GM23248 (cell line): ENCODE measurements at regions not wholly inside any gene's neighbourhood (a gene's known extent, or its start where the extent isn't known, plus 50 kb on each side); places are given as distances from the start of the nearest gene placed in this dataset. TPM values are rescaled to one million over a fixed set of nuclear protein-coding genes. Genes with fewer than 3 reads are reported as not detected.

Experiments used
- DNase-seq: peaks from one replicate; pipeline ENCODE4 v3.0.0-alpha.2; 2015
- H2AFZ ChIP-seq: fragments of 200-600 bp; sonication (generic); 2 replicates; pipeline ENCODE4 v1.6.1; 2016; ENCODE audit warnings: antibody characterized with exemption
- H3F3A ChIP-seq: fragments of 200-600 bp; sonication (generic); 2 replicates; pipeline ENCODE4 v1.6.1; 2016; ENCODE audit warnings: mild to moderate bottlenecking, antibody characterized with exemption, mixed run types; ENCODE audit not compliant: insufficient read depth
- H3K27ac ChIP-seq: fragments of 200-600 bp; sonication (generic); 2 replicates; pipeline ENCODE4 v1.5.1; 2016; ENCODE audit warnings: mild to moderate bottlenecking
- H3K27me3 ChIP-seq: fragments of 200-600 bp; sonication (generic); replicated peaks from 2 replicates; pipeline ENCODE4 v1.6.1; 2016; ENCODE audit warnings: mild to moderate bottlenecking; ENCODE audit not compliant: insufficient read depth
- H3K36me3 ChIP-seq: fragments of 200-600 bp; sonication (generic); 2 replicates; pipeline ENCODE4 v1.6.1; 2016; ENCODE audit warnings: low read depth, mild to moderate bottlenecking
- H3K4me1 ChIP-seq: fragments of 200-600 bp; sonication (generic); 2 replicates; pipeline ENCODE4 v1.6.1; 2016; ENCODE audit warnings: mild to moderate bottlenecking; ENCODE audit not compliant: insufficient read depth
- H3K4me2 ChIP-seq: fragments of 200-600 bp; sonication (generic); one replicate; pipeline ENCODE4 v1.6.1; 2016; ENCODE audit warnings: mild to moderate bottlenecking; ENCODE audit not compliant: unreplicated experiment
- H3K4me3 ChIP-seq: fragments of 200-600 bp; sonication (generic); 2 replicates; pipeline ENCODE4 v1.5.1; 2016; ENCODE audit warnings: mild to moderate bottlenecking
- H3K79me2 ChIP-seq: fragments of 200-600 bp; sonication (generic); 2 replicates; pipeline ENCODE4 v1.6.1; 2016; ENCODE audit warnings: mild to moderate bottlenecking; ENCODE audit not compliant: insufficient read depth
- H3K9ac ChIP-seq: fragments of 200-600 bp; sonication (generic); 2 replicates; pipeline ENCODE4 v1.6.1; 2016; ENCODE audit warnings: mild to moderate bottlenecking
- H3K9me2 ChIP-seq: fragments of 200-600 bp; sonication (generic); 2 replicates; pipeline ENCODE4 v1.6.1; 2016; ENCODE audit warnings: mixed run types, mild to moderate bottlenecking, moderate library complexity; ENCODE audit not compliant: insufficient read depth
- H3K9me3 ChIP-seq: fragments of 200-600 bp; sonication (generic); one replicate; pipeline ENCODE4 v1.6.1; 2017; ENCODE audit warnings: low read depth
- H4K20me1 ChIP-seq: fragments of 200-600 bp; sonication (generic); 2 replicates; pipeline ENCODE4 v1.6.0; 2016; ENCODE audit not compliant: insufficient read depth
- EZH2 ChIP-seq: fragments of 200-600 bp; sonication (generic); IDR thresholded peaks from 2 replicates; pipeline ENCODE4 v1.6.1; 2018; ENCODE audit warnings: antibody characterized with exemption, mild to moderate bottlenecking; ENCODE audit not compliant: insufficient read depth, poor library complexity, severe bottlenecking
- EZH2phosphoT487 ChIP-seq: fragments of 200-600 bp; sonication (generic); IDR thresholded peaks from 2 replicates; pipeline ENCODE4 v1.6.1; 2018; ENCODE audit warnings: antibody characterized with exemption, moderate library complexity, mild to moderate bottlenecking, low read depth; ENCODE audit not compliant: insufficient read depth
- WGBS, 2 experiments: methylation state at CpG; one replicate each; pipeline ENCODE4 v1.1.6; 2015 to 2017; ENCODE audit warnings: low lambda C conversion rate in 2 of 2, low coverage in 1 of 2; ENCODE audit errors: missing lambda C conversion rate in 2 of 2; 5-methylcytosine and 5-hydroxymethylcytosine counted together
- in situ Hi-C: fragments of 300-500 bp; cut with MboI; formaldehyde crosslinking; loops from 2 replicates; pipeline ENCODE4 v1.15.0; 2020
- small RNA-seq: library from RNA; depleted of rRNA; stranded (forward); fragments of <200 nt; gene quantifications from one replicate; pipeline ENCODE3, GENCODE V24; 2014; ENCODE audit warnings: low read depth, low replicate concordance

DNA sequence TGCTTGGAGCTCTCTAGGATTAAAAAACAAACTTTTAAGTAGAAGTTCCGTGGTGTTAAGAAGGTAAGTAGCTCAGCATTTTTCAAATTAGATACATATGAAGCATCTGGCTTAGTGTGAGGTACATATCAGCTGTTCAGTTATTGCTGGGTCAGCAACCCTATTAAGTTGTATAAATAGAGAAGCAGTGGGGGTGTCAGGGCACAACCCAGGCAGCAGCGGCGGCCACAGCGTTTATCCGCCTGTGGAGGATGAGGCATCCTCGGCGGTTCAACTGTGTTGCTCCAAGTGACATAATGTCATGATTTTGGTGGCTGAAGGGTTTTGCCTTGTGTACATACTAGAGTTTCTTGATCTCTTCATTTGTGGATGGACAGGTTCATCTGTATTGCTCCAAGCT, 54.6 kb upstream of the KIF5B start:
- no peaks in the 10 kb centered on the region for H4K20me1 ChIP-seq
- H3K9me2 ChIP-seq, result no peaks in the 10 kb centered on the region
- no peak overlapping the region for H3K27ac ChIP-seq
- whole genome bisulfite sequencing, 2 experiments, result 87 to 88% methylated on average over 7 of the region's 7 CpGs
- no peak overlapping the region for H3K4me3 ChIP-seq
- no peaks in the 10 kb centered on the region for H3K9me3 ChIP-seq
- no peaks in the 10 kb centered on the region; the same call in 1 of the 2 replicates for H3K27me3 ChIP-seq
- peaks cover 12% of the 10 kb centered on the region for H3K4me1 ChIP-seq
- H2AFZ ChIP-seq, result no peak overlapping the region
- no peak overlapping the region for H3K9ac ChIP-seq
- in situ Hi-C loops, result no loop called here
- no peak for DNase-seq
- TF ChIP-seq EZH2phosphoT487, result no peak
- no peak for TF ChIP-seq EZH2
- H3K4me2 ChIP-seq, result no peak overlapping the region
- H3F3A ChIP-seq, result peaks cover 9% of the 10 kb centered on the region
- no peaks in the 10 kb centered on the region for H3K36me3 ChIP-seq
- no peaks in the 10 kb centered on the region for H3K79me2 ChIP-seq

DNA sequence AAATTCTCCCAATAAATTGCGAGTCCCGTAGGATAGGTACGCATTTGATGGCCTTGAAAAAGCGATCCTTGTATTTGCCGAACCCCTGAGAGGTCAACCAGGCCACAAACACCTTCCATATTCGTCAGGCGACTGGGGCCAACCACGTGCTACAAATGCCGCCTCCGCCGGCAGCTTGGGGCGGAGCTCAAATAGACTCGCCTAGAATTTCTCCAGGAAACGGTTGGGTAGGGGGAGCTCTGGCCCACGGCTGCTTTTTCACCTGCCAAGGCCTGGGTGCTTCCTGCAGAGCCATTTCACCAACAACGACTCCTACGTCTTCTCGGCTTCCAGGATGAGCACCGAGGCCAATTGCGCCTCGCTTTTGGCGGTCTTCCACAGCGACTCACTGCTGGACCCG, 53.4 kb upstream of the KIF5B start:
- H3K4me1 ChIP-seq, result peaks cover 12% of the 10 kb centered on the region
- no peaks in the 10 kb centered on the region for H4K20me1 ChIP-seq
- no peaks in the 10 kb centered on the region for H3K9me2 ChIP-seq
- no peak overlapping the region for H3K4me2 ChIP-seq
- H3K79me2 ChIP-seq, result no peaks in the 10 kb centered on the region
- no peak overlapping the region for H3K9ac ChIP-seq
- 83 to 85% methylated on average over 24 of the region's 24 CpGs for WGBS, 2 experiments
- H3K9me3 ChIP-seq, result no peaks in the 10 kb centered on the region
- in situ Hi-C loops, result no loop called here
- H3K27ac ChIP-seq, result no peak overlapping the region
- no peaks in the 10 kb centered on the region; the same call in 1 of the 2 replicates for H3K27me3 ChIP-seq
- no peak for DNase-seq
- H3K4me3 ChIP-seq, result no peak overlapping the region
- peaks cover 9% of the 10 kb centered on the region for H3F3A ChIP-seq
- TF ChIP-seq EZH2 (no peak), EZH2phosphoT487 (no peak)
- H2AFZ ChIP-seq, result no peak overlapping the region
- H3K36me3 ChIP-seq, result no peaks in the 10 kb centered on the region

Small RNAs in the stretch of these regions (small RNA-seq; reads per million reads assigned to genes)
- gene AL161932.1 (not detected), gene RNU7-22P (not detected)
